ENCODE measurements at regions not wholly inside any gene's neighbourhood (a gene's known extent, or its start where the extent isn't known, plus 50 kb on each side); places are given as distances from the start of the nearest gene placed in this dataset.

GRCh38 chr5:104400941-104401340, 838.4 kb upstream of the NUDT12 start:
- TF ChIP-seq CTCF (optimal IDR thresholded peaks at IDR 0.05 in 1 of 3, IDR thresholded peaks at IDR 0.05 in 1 of 3, conservative IDR thresholded peaks at IDR 0.05 in 1 of 3; ENCODE audit: extremely low read depth in 1 of 3, insufficient read depth in 2 of 3, low read length in 3 of 3) = no peak
- TF ChIP-seq EZH2 (IDR thresholded peaks at IDR 0.05; ENCODE audit: low read length) = no peak
